Loucy (cell line): ENCODE measurements at regions not wholly inside any gene's neighbourhood (a gene's known extent, or its start where the extent isn't known, plus 50 kb on each side); places are given as distances from the start of the nearest gene placed in this dataset.

Experiments used
- H2AFZ ChIP-seq: fragments of 200-600 bp; sonication (generic); 2 replicates; pipeline ENCODE4 v1.6.0; 2016; ENCODE audit warnings: antibody characterized with exemption, mild to moderate bottlenecking, low read length, moderate library complexity
- H3F3A ChIP-seq: fragments of 200-600 bp; 2 replicates; pipeline ENCODE4 v1.6.0; 2016; ENCODE audit warnings: antibody characterized with exemption, low read depth, mild to moderate bottlenecking
- H3K27me3 ChIP-seq: fragments of 200-600 bp; sonication (generic); 2 replicates; pipeline ENCODE4 v1.6.1; 2014; ENCODE audit warnings: low read length, mild to moderate bottlenecking; ENCODE audit not compliant: insufficient read depth, poor library complexity, severe bottlenecking
- H3K36me3 ChIP-seq: fragments of 200-600 bp; sonication (generic); 2 replicates; pipeline ENCODE4 v1.6.1; 2016; ENCODE audit warnings: low read length; ENCODE audit not compliant: insufficient read depth
- H3K4me1 ChIP-seq: fragments of 200-600 bp; sonication (generic); 2 replicates; pipeline ENCODE4 v1.5.1; 2014; ENCODE audit warnings: low read length, mild to moderate bottlenecking; ENCODE audit not compliant: insufficient read depth, poor library complexity, severe bottlenecking
- H3K4me2 ChIP-seq: fragments of 200-600 bp; sonication (generic); 2 replicates; pipeline ENCODE4 v1.6.0; 2014; ENCODE audit warnings: antibody characterized with exemption, low read length, low read depth, mild to moderate bottlenecking; ENCODE audit not compliant: poor library complexity, severe bottlenecking
- H3K4me3 ChIP-seq: fragments of 200-600 bp; sonication (generic); 2 replicates; pipeline ENCODE4 v1.5.1; 2014; ENCODE audit warnings: low read length, mild to moderate bottlenecking, mixed read lengths; ENCODE audit not compliant: poor library complexity, severe bottlenecking
- H3K79me2 ChIP-seq: fragments of 200-600 bp; sonication (generic); 2 replicates; pipeline ENCODE4 v1.6.1; 2014; ENCODE audit warnings: low read length; ENCODE audit not compliant: insufficient read depth
- H3K9ac ChIP-seq: fragments of 200-600 bp; sonication (generic); 2 replicates; pipeline ENCODE4 v1.6.0; 2014; ENCODE audit warnings: mild to moderate bottlenecking, low read depth, low read length, moderate library complexity; ENCODE audit not compliant: poor library complexity, severe bottlenecking
- H3K9me2 ChIP-seq: fragments of 200-600 bp; sonication (generic); replicated peaks from 2 replicates; pipeline ENCODE4 v1.6.1; 2016; ENCODE audit warnings: low read depth, low read length, mixed read lengths
- H3K9me3 ChIP-seq: fragments of 200-600 bp; sonication (generic); 2 replicates; pipeline ENCODE4 v1.6.1; 2014; ENCODE audit warnings: mild to moderate bottlenecking, antibody characterized with exemption, low read length, low read depth; ENCODE audit not compliant: insufficient read depth
- H4K20me1 ChIP-seq: fragments of 200-600 bp; sonication (generic); 2 replicates; pipeline ENCODE4 v1.6.0; 2014; ENCODE audit warnings: antibody characterized with exemption, low read length, mild to moderate bottlenecking; ENCODE audit not compliant: insufficient read depth, poor library complexity, severe bottlenecking
- EZH2phosphoT487 ChIP-seq: fragments of 200-600 bp; IDR thresholded peaks from 2 replicates; pipeline ENCODE4 v1.6.1; 2018; ENCODE audit warnings: antibody characterized with exemption, mild to moderate bottlenecking, moderate library complexity, borderline replicate concordance
- TF ChIP-seq, protein P1 (sequence below): fragments of 200-600 bp; sonication (generic); conservative IDR thresholded peaks from 2 replicates; pipeline ENCODE4 v1.5.1; 2014; ENCODE audit warnings: mild to moderate bottlenecking, antibody characterized with exemption, low read length

DNA sequence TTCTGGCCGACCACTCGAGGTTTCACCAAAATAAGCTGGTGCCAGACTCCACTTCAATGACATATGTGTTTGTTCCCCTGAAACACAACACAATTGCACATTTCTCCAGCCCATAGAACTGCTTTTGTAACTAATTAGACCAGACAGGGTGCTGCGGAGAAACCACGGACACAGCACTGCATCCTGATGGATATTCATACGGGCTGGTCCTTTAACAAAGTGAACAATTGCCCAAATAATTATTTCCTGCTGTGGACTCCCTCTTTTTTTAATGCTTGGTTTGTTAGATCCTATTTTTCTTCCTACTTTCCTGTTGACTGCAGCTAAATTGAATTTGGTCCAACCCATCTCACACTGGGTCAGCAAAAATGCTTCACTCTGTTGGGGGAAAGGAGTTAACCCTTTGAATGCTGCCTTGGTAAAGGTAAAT lies 198.6 kb upstream of the BMPER start:
- Histone ChIP-seq H3K4me3 (peak overlapping the region; percentile 2), H3K79me2 (no peaks in the 10 kb centered on the region), H3K4me2 (peak overlapping the region; percentile 41), H3K9me3 (no peaks in the 10 kb centered on the region), H3K27me3 (no peaks in the 10 kb centered on the region), H4K20me1 (no peaks in the 10 kb centered on the region), H3K9ac (no peak overlapping the region), H3F3A (peaks cover 7% of the 10 kb centered on the region; the same call in 1 of the 2 replicates), H2AFZ (no peak overlapping the region), H3K36me3 (no peaks in the 10 kb centered on the region), H3K4me1 (peaks cover 20% of the 10 kb centered on the region), H3K9me2 (no peaks in the 10 kb centered on the region)
- TF ChIP-seq, protein P1, sequence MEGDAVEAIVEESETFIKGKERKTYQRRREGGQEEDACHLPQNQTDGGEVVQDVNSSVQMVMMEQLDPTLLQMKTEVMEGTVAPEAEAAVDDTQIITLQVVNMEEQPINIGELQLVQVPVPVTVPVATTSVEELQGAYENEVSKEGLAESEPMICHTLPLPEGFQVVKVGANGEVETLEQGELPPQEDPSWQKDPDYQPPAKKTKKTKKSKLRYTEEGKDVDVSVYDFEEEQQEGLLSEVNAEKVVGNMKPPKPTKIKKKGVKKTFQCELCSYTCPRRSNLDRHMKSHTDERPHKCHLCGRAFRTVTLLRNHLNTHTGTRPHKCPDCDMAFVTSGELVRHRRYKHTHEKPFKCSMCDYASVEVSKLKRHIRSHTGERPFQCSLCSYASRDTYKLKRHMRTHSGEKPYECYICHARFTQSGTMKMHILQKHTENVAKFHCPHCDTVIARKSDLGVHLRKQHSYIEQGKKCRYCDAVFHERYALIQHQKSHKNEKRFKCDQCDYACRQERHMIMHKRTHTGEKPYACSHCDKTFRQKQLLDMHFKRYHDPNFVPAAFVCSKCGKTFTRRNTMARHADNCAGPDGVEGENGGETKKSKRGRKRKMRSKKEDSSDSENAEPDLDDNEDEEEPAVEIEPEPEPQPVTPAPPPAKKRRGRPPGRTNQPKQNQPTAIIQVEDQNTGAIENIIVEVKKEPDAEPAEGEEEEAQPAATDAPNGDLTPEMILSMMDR, result no peak
- no peak for TF ChIP-seq EZH2phosphoT487

DNA sequence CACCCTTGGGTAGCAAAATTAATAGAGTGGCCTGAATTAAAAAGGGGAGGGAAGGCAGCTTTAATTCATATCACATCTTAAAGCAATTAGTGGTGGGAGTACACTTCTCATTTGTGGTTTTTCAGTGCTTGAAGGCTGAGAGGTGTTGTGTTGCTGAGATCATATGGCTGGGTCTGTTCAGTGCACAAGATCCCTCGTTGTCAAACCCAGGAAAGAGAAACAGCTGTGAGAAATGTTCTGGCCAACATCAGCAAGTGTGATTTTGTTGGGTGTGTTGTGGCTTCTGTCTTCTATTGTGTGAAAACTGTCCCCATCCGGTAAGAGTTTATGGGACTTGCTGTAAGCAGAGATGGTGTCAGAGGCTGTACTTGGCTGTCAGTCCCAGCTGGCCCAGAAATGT lies 197.9 kb upstream of the BMPER start:
- no peaks in the 10 kb centered on the region for H3K9me3 ChIP-seq
- no peaks in the 10 kb centered on the region for H3K9me2 ChIP-seq
- peak overlapping the region; percentile 41 for H3K4me2 ChIP-seq
- H3K4me1 ChIP-seq, result peaks cover 20% of the 10 kb centered on the region
- TF ChIP-seq, protein P1, result no peak
- TF ChIP-seq EZH2phosphoT487, result no peak
- H3K9ac ChIP-seq, result no peak overlapping the region
- no peaks in the 10 kb centered on the region for H3K27me3 ChIP-seq
- no peak overlapping the region for H2AFZ ChIP-seq
- no peaks in the 10 kb centered on the region for H4K20me1 ChIP-seq
- no peaks in the 10 kb centered on the region for H3K79me2 ChIP-seq
- peaks cover 7% of the 10 kb centered on the region; the same call in 1 of the 2 replicates for H3F3A ChIP-seq
- no peaks in the 10 kb centered on the region for H3K36me3 ChIP-seq
- H3K4me3 ChIP-seq, result peak overlapping the region; percentile 18

DNA sequence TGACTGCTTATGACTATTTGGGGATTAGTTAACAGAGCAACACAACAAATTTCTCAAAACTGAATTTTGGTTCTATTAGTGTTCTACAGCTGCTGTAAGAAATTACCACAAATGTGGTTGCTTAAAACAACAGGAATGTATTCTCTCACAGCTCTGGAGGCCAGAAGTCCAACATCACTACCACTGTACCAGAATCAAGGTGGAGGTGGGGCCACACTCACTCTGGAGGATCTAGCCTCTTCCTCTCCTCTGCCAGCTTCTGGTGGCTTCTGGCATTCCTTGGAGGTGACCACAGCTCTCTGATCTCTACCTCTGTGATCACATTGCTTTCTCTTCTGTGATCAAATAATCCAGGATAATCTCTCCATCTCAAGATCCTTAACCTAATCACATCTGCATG lies 194.7 kb upstream of the BMPER start:
- Histone ChIP-seq H3K4me2 (no peak overlapping the region), H3K36me3 (no peaks in the 10 kb centered on the region), H3K27me3 (no peaks in the 10 kb centered on the region), H3K4me3 (no peak overlapping the region), H3K9me2 (no peaks in the 10 kb centered on the region), H2AFZ (no peak overlapping the region), H3K79me2 (no peaks in the 10 kb centered on the region), H3F3A (peaks cover 7% of the 10 kb centered on the region; the same call in 1 of the 2 replicates), H3K9ac (no peak overlapping the region), H3K4me1 (peaks cover 20% of the 10 kb centered on the region), H3K9me3 (no peaks in the 10 kb centered on the region), H4K20me1 (no peaks in the 10 kb centered on the region)
- TF ChIP-seq EZH2phosphoT487, result no peak
- TF ChIP-seq, protein P1, result no peak
